ENCODE measurements at regions not wholly inside any gene's neighbourhood (a gene's known extent, or its start where the extent isn't known, plus 50 kb on each side); places are given as distances from the start of the nearest gene placed in this dataset.

DNA sequence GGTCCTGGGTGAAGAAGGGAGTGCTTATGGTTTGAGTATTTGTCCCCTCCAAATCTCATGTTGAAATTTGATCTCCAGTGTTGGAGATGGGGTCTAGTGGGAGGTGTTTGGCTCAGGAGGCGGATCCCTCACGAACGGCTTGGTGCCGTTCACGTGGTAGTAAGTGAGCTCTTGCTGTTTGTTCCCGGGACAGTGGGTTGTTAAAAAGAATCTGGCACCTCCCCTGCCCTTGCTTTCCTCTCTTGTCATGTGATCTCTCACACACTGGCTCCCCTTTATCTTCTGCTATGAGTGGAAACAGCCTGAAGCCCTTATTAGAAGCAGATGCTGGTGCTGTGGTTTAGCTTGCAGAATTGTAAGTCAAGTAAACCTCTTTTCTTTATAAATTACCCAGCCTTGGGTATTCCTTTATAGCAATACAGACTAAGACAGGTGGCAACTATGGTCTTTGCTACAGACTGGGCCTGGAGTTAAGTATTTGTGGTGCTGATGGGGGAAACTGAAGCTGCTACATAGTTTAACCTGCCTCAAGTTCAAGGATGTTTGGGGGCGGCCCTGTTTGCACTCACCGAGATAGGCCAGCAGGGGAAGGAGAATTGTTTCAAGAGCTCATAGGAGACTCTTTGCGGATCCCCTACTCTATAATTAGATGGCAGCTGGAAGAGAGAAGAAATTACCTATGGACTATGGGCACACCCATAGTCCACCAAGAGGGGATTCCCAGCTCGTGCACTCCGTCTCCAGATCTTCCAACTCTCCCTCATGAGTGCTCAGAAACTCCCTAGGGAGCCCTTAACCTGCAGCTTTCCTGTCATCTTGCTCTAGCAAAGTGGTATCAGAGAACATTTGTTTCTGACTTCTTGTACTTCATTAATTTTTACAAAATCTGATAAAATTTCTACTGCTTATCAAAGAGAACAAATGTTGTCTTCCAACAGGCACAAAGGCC is 164.6 kb downstream of the SLC15A5 start:
- no peaks in the 10 kb centered on the region for H3K27me3 ChIP-seq (ENCODE audit: insufficient read depth, low read depth, low read length)
- no peaks in the 10 kb centered on the region for H4K20me1 ChIP-seq (ENCODE audit: insufficient read depth)
- H3K4me2 ChIP-seq (ENCODE audit: low read length) = no peak overlapping the region
- H2AFZ ChIP-seq (ENCODE audit: low read depth, low read length) = no peak overlapping the region
- H3F3A ChIP-seq (ENCODE audit: insufficient read depth, low read length, poor library complexity, severe bottlenecking) = no peaks in the 10 kb centered on the region
- H3K36me3 ChIP-seq (ENCODE audit: insufficient read depth, low read length) = no peaks in the 10 kb centered on the region
- no peaks in the 10 kb centered on the region for H3K79me2 ChIP-seq (replicated peaks; ENCODE audit: insufficient read depth, low read length)
- H3K9ac ChIP-seq (ENCODE audit: low read length) = no peak overlapping the region
- no peaks in the 10 kb centered on the region for H3K9me2 ChIP-seq (ENCODE audit: insufficient read depth, low read length)
- H3K4me3 ChIP-seq (ENCODE audit: low read length) = no peak overlapping the region
- H3K27ac ChIP-seq (ENCODE audit: low read length) = no peak overlapping the region
- no peaks in the 10 kb centered on the region for H3K9me3 ChIP-seq (ENCODE audit: low read length)
- no peak for TF ChIP-seq MXI1 (conservative IDR thresholded peaks at IDR 0.05; ENCODE audit: poor library complexity, severe bottlenecking)
- no peak for TF ChIP-seq SMC3 (conservative IDR thresholded peaks at IDR 0.05; ENCODE audit: poor library complexity)
- TF ChIP-seq RAD21 (conservative IDR thresholded peaks at IDR 0.05) = no peak

DNA sequence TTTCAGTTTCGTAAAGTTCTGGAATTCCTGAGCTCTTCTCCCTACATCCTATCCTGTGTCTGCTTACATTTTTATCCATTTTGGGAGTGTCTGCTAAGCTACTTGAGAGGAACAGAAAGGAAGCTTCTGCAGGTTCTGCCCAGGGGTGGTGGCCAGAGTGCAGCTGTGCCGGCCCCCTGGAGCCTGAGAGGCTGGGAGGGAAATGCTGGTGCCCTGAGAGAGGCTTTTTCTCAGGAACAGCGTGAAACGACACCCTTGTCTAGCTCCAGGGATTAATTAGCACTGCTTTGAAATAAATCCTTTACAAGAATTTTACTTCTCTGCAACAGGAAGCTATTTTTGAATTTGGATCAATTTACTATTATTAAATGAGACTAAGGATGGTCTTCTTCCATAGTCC is 165.4 kb downstream of the SLC15A5 start:
- Histone ChIP-seq H3K27me3 (ENCODE audit: insufficient read depth, low read depth, low read length) (no peaks in the 10 kb centered on the region), H3K27ac (ENCODE audit: low read length) (no peak overlapping the region), H3K9me2 (ENCODE audit: insufficient read depth, low read length) (no peaks in the 10 kb centered on the region), H3F3A (ENCODE audit: insufficient read depth, low read length, poor library complexity, severe bottlenecking) (no peaks in the 10 kb centered on the region), H3K4me3 (ENCODE audit: low read length) (no peak overlapping the region), H3K79me2 (replicated peaks; ENCODE audit: insufficient read depth, low read length) (no peaks in the 10 kb centered on the region), H3K4me2 (ENCODE audit: low read length) (no peak overlapping the region), H3K9ac (ENCODE audit: low read length) (no peak overlapping the region), H4K20me1 (ENCODE audit: insufficient read depth) (no peaks in the 10 kb centered on the region), H3K36me3 (ENCODE audit: insufficient read depth, low read length) (no peaks in the 10 kb centered on the region), H3K9me3 (ENCODE audit: low read length) (no peaks in the 10 kb centered on the region), H2AFZ (ENCODE audit: low read depth, low read length) (no peak overlapping the region)
- TF ChIP-seq, protein P1, sequence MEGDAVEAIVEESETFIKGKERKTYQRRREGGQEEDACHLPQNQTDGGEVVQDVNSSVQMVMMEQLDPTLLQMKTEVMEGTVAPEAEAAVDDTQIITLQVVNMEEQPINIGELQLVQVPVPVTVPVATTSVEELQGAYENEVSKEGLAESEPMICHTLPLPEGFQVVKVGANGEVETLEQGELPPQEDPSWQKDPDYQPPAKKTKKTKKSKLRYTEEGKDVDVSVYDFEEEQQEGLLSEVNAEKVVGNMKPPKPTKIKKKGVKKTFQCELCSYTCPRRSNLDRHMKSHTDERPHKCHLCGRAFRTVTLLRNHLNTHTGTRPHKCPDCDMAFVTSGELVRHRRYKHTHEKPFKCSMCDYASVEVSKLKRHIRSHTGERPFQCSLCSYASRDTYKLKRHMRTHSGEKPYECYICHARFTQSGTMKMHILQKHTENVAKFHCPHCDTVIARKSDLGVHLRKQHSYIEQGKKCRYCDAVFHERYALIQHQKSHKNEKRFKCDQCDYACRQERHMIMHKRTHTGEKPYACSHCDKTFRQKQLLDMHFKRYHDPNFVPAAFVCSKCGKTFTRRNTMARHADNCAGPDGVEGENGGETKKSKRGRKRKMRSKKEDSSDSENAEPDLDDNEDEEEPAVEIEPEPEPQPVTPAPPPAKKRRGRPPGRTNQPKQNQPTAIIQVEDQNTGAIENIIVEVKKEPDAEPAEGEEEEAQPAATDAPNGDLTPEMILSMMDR (IDR thresholded peaks at IDR 0.05; ENCODE audit: poor library complexity, severe bottlenecking) = no peak
- TF ChIP-seq POLR2AphosphoS5 (IDR thresholded peaks at IDR 0.05) (no peak), SMC3 (conservative IDR thresholded peaks at IDR 0.05; ENCODE audit: poor library complexity) (no peak)

DNA sequence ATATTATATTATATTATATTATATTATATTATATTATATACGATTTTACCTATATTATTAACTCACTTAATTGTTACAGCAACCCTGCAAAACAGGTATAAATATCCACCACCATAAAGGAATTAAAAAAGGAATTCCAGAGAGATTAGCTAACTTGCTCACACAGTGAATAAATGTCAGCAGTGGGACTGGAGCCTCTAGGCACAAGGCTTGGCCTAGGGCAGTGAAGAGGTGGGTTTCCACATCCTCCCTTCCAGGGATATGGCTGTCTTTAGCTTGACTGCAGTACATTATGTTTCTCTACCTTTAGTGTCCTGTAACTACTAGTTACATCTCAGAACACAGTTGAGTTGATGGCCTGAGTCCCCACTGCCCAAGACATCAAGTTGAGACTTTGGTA is 166.9 kb downstream of the SLC15A5 start:
- Histone ChIP-seq H3K27me3 (ENCODE audit: insufficient read depth, low read depth, low read length) (no peaks in the 10 kb centered on the region), H3K36me3 (ENCODE audit: insufficient read depth, low read length) (no peaks in the 10 kb centered on the region), H4K20me1 (ENCODE audit: insufficient read depth) (no peaks in the 10 kb centered on the region), H3K4me2 (ENCODE audit: low read length) (no peak overlapping the region), H3K79me2 (replicated peaks; ENCODE audit: insufficient read depth, low read length) (no peaks in the 10 kb centered on the region), H3K9me3 (ENCODE audit: low read length) (no peaks in the 10 kb centered on the region), H2AFZ (ENCODE audit: low read depth, low read length) (no peak overlapping the region), H3F3A (ENCODE audit: insufficient read depth, low read length, poor library complexity, severe bottlenecking) (no peaks in the 10 kb centered on the region), H3K9ac (ENCODE audit: low read length) (no peak overlapping the region), H3K4me3 (ENCODE audit: low read length) (no peak overlapping the region), H3K27ac (ENCODE audit: low read length) (no peak overlapping the region), H3K9me2 (ENCODE audit: insufficient read depth, low read length) (no peaks in the 10 kb centered on the region)
- TF ChIP-seq, protein P1 (IDR thresholded peaks at IDR 0.05; ENCODE audit: poor library complexity, severe bottlenecking) = no peak
- TF ChIP-seq MXI1 (conservative IDR thresholded peaks at IDR 0.05; ENCODE audit: poor library complexity, severe bottlenecking) (no peak), SMC3 (conservative IDR thresholded peaks at IDR 0.05; ENCODE audit: poor library complexity) (no peak), POLR2AphosphoS5 (IDR thresholded peaks at IDR 0.05) (no peak), TAF1 (IDR thresholded peaks at IDR 0.05; ENCODE audit: low read depth) (no peak)
- TF ChIP-seq, protein P2, sequence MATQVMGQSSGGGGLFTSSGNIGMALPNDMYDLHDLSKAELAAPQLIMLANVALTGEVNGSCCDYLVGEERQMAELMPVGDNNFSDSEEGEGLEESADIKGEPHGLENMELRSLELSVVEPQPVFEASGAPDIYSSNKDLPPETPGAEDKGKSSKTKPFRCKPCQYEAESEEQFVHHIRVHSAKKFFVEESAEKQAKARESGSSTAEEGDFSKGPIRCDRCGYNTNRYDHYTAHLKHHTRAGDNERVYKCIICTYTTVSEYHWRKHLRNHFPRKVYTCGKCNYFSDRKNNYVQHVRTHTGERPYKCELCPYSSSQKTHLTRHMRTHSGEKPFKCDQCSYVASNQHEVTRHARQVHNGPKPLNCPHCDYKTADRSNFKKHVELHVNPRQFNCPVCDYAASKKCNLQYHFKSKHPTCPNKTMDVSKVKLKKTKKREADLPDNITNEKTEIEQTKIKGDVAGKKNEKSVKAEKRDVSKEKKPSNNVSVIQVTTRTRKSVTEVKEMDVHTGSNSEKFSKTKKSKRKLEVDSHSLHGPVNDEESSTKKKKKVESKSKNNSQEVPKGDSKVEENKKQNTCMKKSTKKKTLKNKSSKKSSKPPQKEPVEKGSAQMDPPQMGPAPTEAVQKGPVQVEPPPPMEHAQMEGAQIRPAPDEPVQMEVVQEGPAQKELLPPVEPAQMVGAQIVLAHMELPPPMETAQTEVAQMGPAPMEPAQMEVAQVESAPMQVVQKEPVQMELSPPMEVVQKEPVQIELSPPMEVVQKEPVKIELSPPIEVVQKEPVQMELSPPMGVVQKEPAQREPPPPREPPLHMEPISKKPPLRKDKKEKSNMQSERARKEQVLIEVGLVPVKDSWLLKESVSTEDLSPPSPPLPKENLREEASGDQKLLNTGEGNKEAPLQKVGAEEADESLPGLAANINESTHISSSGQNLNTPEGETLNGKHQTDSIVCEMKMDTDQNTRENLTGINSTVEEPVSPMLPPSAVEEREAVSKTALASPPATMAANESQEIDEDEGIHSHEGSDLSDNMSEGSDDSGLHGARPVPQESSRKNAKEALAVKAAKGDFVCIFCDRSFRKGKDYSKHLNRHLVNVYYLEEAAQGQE (IDR thresholded peaks at IDR 0.05; ENCODE audit: borderline replicate concordance) = no peak

Data from neural cell (in vitro differentiated cells).